Activated CD8-positive, alpha-beta memory T cell treated with anti-CD3 and anti-CD28 coated beads for 36 hours (primary cell): ENCODE measurements at regions not wholly inside any gene's neighbourhood (a gene's known extent, or its start where the extent isn't known, plus 50 kb on each side); places are given as distances from the start of the nearest gene placed in this dataset.
"Not testable (repeated sequence)": the region's sequence is repeated elsewhere in the genome, so short reads cannot be mapped to it uniquely, and the experiment has no call there.

Source experiments
- CTCF ChIA-PET: fragments of 350-600 bp; sonication (Branson Sonifier 250); formaldehyde crosslinking; loops from one replicate; lab custom pipeline; 2021; ENCODE audit warnings: antibody characterized with exemption; lab: Charles Lee
- POLR2A ChIA-PET: fragments of 350-600 bp; sonication (Branson Sonifier 250); formaldehyde crosslinking; loops from one replicate; lab custom pipeline; 2021; ENCODE audit warnings: antibody characterized with exemption; lab: Charles Lee

DNA sequence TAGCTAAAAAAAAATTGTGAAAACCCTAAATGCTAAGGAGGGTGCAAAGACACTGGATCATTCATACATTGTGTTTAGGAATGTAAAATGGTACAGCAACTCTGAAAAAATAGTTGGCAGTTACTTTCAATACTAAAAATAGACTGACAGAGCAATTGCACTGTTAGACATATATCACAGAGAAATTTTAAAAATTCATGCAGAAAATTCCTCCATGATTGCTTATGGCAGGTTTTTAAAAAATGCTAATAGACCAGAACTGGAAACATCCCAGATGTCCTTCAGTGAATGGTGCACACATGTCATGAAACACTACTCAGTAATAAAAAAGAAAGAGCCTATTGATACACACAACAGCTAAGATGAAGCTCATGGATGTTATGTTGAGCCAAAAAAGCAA, 349.8 kb upstream of the DAB2 start:
- ChIA-PET POLR2A (no interaction called here), CTCF (no interaction called here)

DNA sequence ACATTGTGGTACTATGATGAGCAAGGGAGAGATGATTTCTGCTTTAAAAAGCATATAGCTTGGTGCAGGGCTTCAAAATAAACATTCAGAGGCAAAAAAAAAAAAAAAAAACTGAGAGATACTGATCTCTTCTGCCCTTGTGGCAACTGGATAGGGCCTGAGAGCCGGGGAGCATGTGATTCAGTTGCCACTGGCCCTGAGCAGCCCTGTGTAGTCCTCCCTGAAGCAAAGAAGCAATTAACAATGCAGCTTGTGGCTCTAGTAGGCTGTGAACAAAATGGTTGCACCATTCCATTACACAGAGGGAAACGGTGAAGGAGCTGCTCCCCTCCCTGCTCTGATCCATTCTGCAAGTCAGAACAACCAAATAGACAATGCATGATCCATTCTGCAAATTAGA, 347.5 kb upstream of the DAB2 start:
- ChIA-PET POLR2A (no interaction called here), CTCF (no interaction called here)

DNA sequence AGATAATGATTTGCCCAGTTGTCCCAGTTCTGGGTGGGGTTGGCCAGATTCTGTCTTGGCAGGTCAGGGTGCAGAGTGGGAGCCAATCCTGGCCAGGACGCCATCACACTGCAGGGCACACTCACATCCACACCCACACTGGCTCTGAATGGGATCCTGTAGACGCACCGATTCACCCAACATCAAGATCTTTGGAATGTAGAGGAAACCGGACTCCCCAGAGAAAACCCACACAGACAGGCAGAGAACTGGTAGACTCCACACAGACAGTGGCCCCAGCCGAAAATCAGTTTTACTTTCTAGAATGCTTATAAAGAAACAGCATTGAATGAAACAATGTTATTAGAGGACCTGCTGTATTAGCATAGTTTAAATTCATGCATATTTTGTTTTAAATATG, 343.1 kb upstream of the DAB2 start:
- CTCF ChIA-PET: no interaction called here

DNA sequence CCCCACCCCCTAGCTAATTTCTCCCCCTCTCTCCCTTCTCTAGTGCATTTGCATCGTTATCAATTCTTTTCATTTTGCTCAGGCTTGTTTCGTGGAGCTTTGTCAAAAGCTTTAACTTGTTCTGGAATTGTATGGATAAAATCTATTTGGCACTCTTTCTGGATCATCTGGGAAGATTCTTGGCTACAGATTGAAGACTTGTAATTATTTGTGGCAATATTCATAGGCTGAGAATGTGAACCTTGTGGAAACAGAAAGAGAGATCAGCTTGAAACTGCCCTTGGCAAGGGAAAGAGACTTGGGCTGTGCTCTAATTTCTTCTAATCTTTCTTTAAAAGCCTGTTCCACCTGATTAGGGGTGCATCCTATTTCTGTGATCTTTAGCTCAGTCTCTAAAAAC, 340.6 kb upstream of the DAB2 start:
- POLR2A ChIA-PET: no interaction called here
- CTCF ChIA-PET: no interaction called here

More for the DNA sequence above, 343.1 kb upstream of the DAB2 start:
- POLR2A ChIA-PET: no interaction called here

DNA sequence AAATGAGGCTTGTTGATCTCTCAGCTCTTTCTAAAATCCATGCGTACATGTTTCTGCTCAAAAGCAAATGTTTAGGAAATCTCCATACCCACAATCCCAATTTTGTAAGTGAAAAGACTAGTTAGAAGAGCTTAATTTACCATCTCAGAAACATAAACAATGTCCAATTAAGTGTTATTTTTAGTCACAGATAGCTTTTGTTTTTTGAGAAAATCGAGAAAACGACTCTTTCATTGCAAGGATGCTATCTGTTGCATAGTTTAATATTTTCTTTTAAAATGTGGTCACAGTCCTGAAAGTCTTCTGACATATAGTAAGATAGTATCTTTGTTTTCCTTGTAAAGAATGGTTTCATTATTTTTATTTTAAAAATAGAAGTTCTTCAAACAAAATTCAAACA, 338.0 kb upstream of the DAB2 start:
- ChIA-PET POLR2A (no interaction called here), CTCF (no interaction called here)

DNA sequence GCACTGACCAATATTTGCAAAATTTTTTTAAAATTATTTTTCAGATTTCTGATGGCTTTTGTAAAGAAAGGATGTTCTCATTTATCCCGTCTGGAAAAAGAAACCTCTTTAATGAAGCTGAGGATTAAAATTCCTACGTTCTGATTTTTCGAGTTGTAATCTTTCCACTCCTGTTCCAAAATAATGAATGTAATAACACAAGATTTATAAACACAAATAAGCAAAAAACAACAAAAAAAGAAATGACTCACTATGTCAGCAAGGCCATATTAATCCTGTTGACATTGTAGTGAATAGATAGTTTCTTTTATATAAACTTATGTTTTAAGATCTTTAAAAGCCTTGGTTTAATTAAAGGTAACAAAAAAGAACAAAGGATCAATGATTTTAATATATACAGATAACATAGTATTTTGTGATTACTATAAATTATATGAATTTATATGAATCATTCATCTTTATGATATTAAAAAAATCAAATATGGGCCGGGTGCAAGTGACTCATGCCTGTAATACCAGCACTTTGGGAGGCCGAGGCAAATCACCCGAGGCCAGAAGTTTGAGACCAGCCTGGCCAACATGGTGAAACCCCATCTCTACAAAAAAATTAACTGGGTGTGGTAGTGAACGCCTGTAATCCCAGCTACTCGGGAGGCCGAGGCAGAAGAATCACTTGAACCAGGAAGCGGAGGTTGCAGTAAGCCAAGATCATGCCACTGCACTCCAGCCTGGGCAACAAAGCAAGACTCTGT, 336.6 kb upstream of the DAB2 start:
- POLR2A ChIA-PET: interaction anchor here (0.7 kb wide), 1 partner anchor 13 kb away, joined by 4 read pairs; no protein-coding TSS in a partner anchor
- CTCF ChIA-PET: no interaction called here

DNA sequence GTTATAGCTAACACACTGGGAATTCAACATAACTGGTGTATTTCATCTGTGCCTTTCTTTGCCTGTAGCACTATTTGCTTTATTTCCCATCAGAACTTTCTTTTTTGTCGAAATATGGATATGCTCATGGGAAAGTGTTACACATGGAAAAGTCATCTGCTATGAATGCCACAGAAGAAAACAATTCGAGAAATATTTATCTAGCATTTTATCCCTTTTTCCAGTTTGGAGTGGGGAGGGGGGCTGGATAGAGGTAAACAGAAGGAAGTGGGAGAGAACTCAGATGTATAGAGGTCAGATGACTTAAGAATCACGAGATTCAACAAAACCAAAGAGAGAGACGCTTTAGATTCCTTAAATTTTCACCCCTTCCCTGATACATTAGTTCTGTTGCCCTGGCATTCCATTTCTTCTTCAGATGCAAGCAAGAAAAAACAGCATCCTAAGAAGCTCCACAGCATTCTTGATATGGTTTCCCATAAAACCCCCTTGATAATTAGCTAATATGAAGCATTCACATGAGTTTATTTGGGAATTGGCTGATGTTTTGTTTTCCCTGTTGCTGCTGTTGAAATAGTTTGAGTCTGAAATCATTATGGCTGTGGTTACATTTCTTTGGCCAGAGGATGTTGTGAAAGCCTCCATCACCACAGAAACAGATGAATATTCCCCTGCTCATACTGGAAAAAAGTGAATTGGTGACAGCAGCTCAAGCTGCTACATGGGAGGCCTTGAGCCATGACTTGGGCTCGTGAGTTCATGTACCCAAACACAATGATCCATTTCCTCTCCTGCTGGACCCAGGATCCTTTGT, 335.8 kb upstream of the DAB2 start:
- ChIA-PET POLR2A (interaction anchor here (0.7 kb wide), 1 partner anchor 13 kb away, joined by 4 read pairs; no protein-coding TSS in a partner anchor), CTCF (no interaction called here)

DNA sequence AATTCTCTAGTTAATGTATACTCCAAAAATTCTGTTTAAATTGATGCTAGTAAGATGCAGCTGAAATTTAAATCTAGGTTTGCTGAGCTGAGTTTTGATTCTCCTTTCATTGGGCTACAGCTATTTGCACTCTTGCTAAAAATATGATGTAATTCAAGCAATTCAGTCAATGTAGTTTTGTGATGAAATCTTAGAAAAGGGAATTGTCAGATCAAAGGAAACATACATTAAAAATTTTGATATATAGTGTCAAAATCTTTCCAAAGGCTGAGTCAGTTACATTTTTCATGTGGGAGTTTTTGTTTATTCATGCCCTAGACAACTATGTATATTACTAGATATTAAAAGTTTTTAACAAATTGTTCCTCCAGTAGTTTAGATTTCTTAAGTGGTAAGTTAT, 334.9 kb upstream of the DAB2 start:
- ChIA-PET CTCF (no interaction called here), POLR2A (no interaction called here)

DNA sequence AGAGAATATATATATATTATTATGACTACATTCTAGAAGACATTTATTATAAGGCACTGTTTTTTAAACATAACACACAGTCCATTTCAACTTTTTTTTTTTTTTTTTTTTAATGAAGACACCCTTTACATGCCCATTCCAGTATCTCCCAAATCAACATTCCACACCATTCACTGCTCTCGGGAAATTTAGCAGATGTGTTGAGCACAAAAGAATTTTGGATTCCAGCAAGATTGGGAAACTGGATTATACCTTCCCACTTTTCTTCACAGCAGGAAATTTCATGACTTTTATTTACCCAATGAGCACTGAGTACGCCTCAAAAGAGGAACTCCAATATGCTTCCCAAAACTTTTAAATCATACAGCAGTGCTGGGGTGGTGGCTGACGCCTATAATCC, 333.6 kb upstream of the DAB2 start:
- ChIA-PET CTCF (no interaction called here), POLR2A (no interaction called here)

DNA sequence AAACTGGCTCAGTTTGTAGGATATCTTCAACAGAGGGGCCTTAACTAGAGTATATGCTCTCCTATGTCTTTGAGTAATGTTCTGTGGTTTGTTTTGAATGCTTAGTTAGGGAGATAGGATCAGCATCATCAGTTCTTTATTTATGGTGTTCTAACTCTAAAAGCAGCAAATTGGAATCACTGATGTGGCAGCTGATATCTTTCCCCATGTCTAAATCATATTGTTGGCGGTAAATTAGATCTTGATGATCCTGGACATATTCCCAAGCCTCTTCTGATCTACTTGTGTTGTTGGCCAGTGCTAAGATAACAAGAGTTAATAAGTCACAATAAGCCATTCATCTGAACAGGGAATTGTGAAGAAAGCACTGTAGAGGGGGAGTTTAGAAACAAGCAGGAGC, 332.4 kb upstream of the DAB2 start:
- POLR2A ChIA-PET: no interaction called here
- CTCF ChIA-PET: no interaction called here

DNA sequence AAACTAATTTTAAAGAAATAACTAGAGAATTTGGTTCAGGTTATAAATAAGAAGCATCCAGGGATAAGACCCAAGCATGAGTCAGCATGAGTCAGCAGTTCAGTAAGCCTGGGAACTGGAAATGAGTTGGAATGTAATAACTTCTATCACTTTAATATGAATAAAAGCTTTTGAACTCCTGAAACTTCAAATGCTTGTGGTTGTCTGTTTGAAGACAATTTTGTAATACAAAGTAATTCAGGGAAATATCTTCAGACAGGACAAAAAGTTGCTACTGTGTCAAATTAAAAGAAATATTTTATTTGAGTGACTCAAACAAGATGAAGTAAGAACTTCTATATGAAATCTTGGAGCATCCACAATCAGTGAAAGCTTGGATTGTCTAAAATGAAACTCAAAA, 331.2 kb upstream of the DAB2 start:
- POLR2A ChIA-PET: no interaction called here
- CTCF ChIA-PET: no interaction called here

DNA sequence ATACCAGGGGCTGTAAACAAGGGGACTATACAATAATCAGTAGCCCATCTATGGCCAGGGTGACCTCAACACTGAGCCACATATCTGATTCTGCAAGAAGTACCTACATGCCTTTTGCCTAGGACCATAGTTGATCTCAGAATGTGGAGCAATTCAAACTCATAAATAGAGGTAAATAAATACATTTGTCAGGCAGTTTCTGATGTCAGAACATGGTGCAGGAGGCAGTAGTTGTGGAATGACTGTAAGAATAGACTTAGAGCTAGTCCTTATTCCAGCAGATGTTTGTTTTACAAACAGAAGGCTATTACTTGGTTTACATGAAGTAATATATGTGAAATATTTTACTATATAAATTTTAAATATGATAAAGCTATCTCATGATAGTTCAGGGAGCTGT, 330.7 kb upstream of the DAB2 start:
- CTCF ChIA-PET: no interaction called here
- POLR2A ChIA-PET: no interaction called here

DNA sequence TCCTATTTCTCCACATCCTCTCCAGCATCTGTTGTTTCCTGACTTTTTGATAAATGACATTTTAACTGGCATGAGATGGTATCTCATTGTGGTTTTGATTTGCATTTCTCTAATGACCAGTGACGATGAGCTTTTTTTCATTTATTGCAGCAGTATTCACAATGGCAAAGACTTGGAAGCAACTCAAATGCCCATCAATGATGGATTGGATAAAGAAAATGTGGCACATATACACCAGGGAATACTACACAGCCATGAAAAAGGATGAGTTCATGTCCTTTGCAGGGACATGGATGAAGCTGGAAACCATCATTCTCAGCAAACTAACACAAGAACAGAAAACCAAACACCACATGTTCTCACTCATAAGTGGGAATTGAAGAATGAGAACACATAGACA, 329.0 kb upstream of the DAB2 start:
- POLR2A ChIA-PET, CTCF ChIA-PET: not testable (repeated sequence)

DNA sequence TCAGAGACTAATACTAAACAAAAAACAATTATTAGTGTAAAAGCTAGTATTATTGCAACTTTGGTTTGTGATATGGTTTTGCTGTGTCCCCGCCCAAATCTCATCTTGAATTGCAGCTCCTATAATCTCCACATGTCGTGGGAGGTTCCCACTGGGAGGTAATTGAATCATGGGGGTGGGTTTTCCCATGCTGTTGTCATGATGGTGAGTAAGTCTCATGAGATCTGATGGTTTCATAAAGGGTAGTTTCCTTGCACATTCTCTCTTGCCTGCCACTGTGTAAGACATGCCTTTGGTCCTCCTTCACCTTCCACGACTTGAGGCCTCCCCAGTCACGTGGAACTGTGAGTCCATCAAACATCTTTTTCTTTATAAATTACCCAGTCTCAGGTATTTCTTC, 325.9 kb upstream of the DAB2 start:
- ChIA-PET CTCF (no interaction called here), POLR2A (no interaction called here)

DNA sequence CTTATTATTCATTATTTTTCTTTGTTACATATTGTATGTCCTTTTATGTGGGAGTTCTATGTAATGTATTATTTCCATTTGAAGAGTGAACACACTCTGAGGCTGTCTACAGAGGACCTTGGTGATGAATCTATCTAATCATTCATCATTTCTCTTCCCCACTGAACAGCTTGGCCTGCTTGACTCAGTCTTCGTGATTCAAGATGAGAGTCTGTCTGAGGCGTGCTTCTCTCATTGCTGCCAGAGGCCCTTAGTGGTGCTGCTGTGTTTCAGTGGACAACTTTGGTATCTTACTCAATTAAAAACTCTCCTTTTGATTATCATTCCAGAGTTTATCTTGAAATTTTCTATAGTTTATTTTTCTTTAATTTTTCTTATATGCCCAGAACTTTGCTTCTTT, 318.1 kb upstream of the DAB2 start:
- ChIA-PET CTCF (no interaction called here), POLR2A (no interaction called here)

DNA sequence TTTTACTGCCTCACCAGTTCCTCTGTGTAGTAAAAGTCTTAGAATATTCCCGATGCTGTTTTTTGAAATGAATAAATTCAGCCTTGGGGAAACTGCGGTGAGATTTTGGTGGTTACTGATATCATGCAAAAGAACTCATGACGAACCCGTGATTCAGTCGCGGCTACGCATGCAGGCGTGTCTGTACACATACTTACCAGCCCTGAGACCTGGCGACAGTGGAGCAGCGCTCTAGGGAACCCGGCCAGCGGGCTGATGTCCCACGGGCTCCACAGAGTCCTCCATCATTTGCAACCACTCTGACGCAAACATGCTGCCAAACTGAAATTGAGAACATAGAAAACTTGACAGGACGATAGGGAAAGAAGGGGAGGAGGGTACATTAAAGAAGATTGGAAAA, 315.6 kb upstream of the DAB2 start:
- POLR2A ChIA-PET: no interaction called here
- CTCF ChIA-PET: no interaction called here

DNA sequence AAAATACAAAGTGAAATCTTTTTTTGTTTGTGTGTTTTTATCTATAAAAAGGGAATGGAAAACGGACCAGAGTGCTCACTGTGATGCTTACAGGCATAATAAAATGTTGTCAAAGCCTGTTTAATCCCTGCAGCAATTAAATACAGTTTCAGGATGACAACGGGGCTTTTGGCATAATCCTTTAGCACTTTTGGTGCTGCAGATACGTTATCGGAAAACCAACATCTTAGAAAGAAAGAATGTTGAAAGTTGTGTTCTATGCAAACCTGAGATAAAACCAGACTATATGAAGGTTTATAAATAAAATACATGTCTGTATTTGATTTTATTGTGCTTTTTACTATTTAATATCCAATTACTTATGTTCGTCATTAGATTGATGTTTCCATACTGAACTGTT, 307.4 kb upstream of the DAB2 start:
- ChIA-PET POLR2A (no interaction called here), CTCF (no interaction called here)

DNA sequence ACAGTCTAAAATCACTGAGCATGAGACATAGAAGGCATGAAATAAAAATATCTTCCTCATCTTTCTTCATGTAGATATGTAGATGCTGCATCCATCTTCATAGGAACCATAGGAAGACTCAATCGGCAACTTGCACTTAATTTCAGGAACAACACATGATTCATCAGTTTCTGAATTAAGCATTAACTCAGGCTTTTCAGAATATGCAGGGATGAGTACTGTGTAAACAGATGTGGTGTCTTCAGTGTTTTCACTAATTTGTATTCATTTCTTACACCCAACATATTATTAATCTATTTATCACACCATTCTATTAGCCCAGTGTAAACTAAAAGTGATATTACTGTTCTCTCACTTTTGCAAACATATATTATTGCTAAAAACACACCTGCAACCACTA, 305.9 kb upstream of the DAB2 start:
- CTCF ChIA-PET: no interaction called here

DNA sequence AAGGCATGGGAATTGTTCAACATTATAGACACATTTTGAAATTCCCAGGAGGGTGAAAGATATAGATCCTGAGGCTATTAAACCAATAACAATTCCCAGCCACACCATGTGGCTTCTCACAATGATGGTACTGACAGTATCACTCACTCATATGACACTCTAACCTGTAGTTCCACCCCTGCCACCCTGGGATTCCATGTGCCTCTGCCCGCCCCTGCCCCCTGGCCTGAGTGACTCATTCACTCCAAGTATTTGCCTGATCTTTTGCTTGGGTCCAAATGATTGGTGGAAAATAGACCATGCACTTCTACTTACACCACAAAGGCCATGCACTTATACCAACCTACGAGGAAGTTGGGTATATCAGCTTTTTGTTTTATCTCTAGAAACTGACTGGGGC, 305.2 kb upstream of the DAB2 start:
- CTCF ChIA-PET: no interaction called here
- POLR2A ChIA-PET: no interaction called here

More for the DNA sequence above, 305.9 kb upstream of the DAB2 start:
- POLR2A ChIA-PET: no interaction called here

DNA sequence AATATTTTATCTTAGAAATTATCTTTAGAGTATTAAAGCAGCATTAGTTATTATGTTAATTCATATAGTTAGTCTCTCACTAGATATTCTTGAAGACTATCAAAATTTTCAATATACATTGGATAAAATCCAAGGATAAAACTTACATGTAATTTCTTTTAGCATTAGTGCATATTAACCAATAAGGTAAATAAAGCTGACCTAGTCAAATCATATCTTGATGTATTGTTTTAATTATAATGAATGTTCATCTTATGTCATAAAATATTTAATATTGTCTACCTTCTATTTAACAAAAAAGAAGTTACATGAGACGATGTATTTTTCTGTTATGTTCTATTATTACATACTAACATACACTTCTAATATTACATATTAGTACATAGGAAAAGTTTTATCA, 301.7 kb upstream of the DAB2 start:
- ChIA-PET CTCF (no interaction called here), POLR2A (no interaction called here)

DNA sequence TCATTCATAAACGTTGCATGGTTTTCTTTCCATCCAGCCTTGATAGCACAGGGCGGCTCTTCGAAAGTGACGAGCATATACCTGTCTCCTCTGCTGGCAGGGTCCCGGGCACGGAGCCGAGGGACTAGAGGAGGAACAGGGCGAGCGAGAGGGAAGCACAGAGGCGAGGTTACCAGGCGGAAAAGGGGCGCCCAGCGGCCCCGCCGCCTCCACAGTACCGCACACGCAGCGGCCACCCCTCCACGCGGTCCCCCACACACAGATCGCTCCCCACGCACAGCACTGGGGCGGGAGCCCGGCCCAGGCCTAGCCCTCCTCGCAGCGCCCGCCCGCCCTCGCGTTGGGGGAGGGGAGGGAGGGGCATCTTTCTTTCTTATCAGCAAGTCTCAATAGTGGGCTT, 296.6 kb upstream of the DAB2 start:
- CTCF ChIA-PET: no interaction called here
- POLR2A ChIA-PET: no interaction called here
